ENCODE measurements at regions not wholly inside any gene's neighbourhood (a gene's known extent, or its start where the extent isn't known, plus 50 kb on each side); places are given as distances from the start of the nearest gene placed in this dataset.
"Not testable (repeated sequence)": the region's sequence is repeated elsewhere in the genome, so short reads cannot be mapped to it uniquely, and the experiment has no call there.

- DNase-seq (ENCODE audit: low read depth), result no peak
Measured at GRCh38 chrX:40373641-40374040, 207.1 kb upstream of the ATP6AP2 start.

GRCh38 chrX:40373025-40373424 lies 207.7 kb upstream of the ATP6AP2 start:
- DNase-seq (ENCODE audit: low read depth), result no peak

- DNase-seq (ENCODE audit: low read depth), result no peak
Measured at GRCh38 chrX:40371376-40371775, 209.4 kb upstream of the ATP6AP2 start.

- DNase-seq (ENCODE audit: low read depth), result no peak
Measured at GRCh38 chrX:40368611-40369061, 212.1 kb upstream of the ATP6AP2 start.

GRCh38 chrX:40366661-40367060 lies 214.1 kb upstream of the ATP6AP2 start:
- DNase-seq (ENCODE audit: low read depth), result no peak

- DNase-seq (ENCODE audit: low read depth), result not testable (repeated sequence)
Measured at GRCh38 chrX:40362291-40362690, 218.5 kb upstream of the ATP6AP2 start.

GRCh38 chrX:40360557-40360956 lies 220.2 kb upstream of the ATP6AP2 start:
- no peak for DNase-seq (ENCODE audit: low read depth)

GRCh38 chrX:40359593-40359992 lies 221.2 kb upstream of the ATP6AP2 start:
- no peak for DNase-seq (ENCODE audit: low read depth)

- no peak for DNase-seq (ENCODE audit: low read depth)
Measured at GRCh38 chrX:40358994-40359393, 221.8 kb upstream of the ATP6AP2 start.

- DNase-seq (ENCODE audit: low read depth), result no peak
Measured at GRCh38 chrX:40349251-40349650, 231.5 kb upstream of the ATP6AP2 start.

GRCh38 chrX:40346379-40346778 lies 234.4 kb upstream of the ATP6AP2 start:
- no peak for DNase-seq (ENCODE audit: low read depth)

GRCh38 chrX:40343319-40343718 lies 237.5 kb upstream of the ATP6AP2 start:
- no peak for DNase-seq (ENCODE audit: low read depth)

GRCh38 chrX:40340116-40340515 lies 240.7 kb upstream of the ATP6AP2 start:
- DNase-seq (ENCODE audit: low read depth), result no peak

- no peak for DNase-seq (ENCODE audit: low read depth)
Measured at GRCh38 chrX:40333344-40333743, 235.6 kb upstream of the BCOR start.

- no peak for DNase-seq (ENCODE audit: low read depth)
Measured at GRCh38 chrX:40331762-40332161, 234.0 kb upstream of the BCOR start.

- no peak for DNase-seq (ENCODE audit: low read depth)
Measured at GRCh38 chrX:40331353-40331752, 233.6 kb upstream of the BCOR start.

- DNase-seq (ENCODE audit: low read depth), result no peak
Measured at GRCh38 chrX:40329616-40330015, 231.9 kb upstream of the BCOR start.

GRCh38 chrX:40327085-40327484 lies 229.3 kb upstream of the BCOR start:
- DNase-seq (ENCODE audit: low read depth), result no peak

GRCh38 chrX:40326186-40326965 lies 228.6 kb upstream of the BCOR start:
- DNase-seq (ENCODE audit: low read depth), result no peak

- no peak for DNase-seq (ENCODE audit: low read depth)
Measured at GRCh38 chrX:40325161-40325560, 227.4 kb upstream of the BCOR start.

GRCh38 chrX:40323977-40324376 lies 226.2 kb upstream of the BCOR start:
- no peak for DNase-seq (ENCODE audit: low read depth)

GRCh38 chrX:40320819-40321218 lies 223.1 kb upstream of the BCOR start:
- no peak for DNase-seq (ENCODE audit: low read depth)

- DNase-seq (ENCODE audit: low read depth), result no peak
Measured at GRCh38 chrX:40318801-40319200, 221.0 kb upstream of the BCOR start.

- no peak for DNase-seq (ENCODE audit: low read depth)
Measured at GRCh38 chrX:40318076-40318475, 220.3 kb upstream of the BCOR start.

All from LHCN-M2 (cell line).